Mesendoderm (in vitro differentiated cells): ENCODE measurements at regions not wholly inside any gene's neighbourhood (a gene's known extent, or its start where the extent isn't known, plus 50 kb on each side); places are given as distances from the start of the nearest gene placed in this dataset.

Experiments
- DNase-seq: peaks from one replicate; pipeline ENCODE4 v3.0.0; 2013
- H2AK5ac ChIP-seq: 2 replicates; pipeline ENCODE4 v1.6.1; 2013; ENCODE audit warnings: low read length, inconsistent platforms
- H2BK120ac ChIP-seq: 2 replicates; pipeline ENCODE4 v1.6.1; 2013; ENCODE audit warnings: low read depth, mild to moderate bottlenecking, low read length, moderate library complexity, mixed read lengths
- H2BK15ac ChIP-seq: replicated peaks from 2 replicates; pipeline ENCODE4 v1.6.1; 2013; ENCODE audit warnings: low read depth, mild to moderate bottlenecking, moderate library complexity
- H2BK5ac ChIP-seq: 2 replicates; pipeline ENCODE4 v1.6.1; 2013; ENCODE audit warnings: low read length, inconsistent platforms
- H3K18ac ChIP-seq: 2 replicates; pipeline ENCODE4 v1.6.1; 2013; ENCODE audit warnings: mild to moderate bottlenecking, low read length, mixed read lengths
- H3K23ac ChIP-seq: one replicate; pipeline ENCODE4 v1.6.1; 2013; ENCODE audit warnings: low read length
- H3K27ac ChIP-seq: 2 replicates; pipeline ENCODE4 v1.5.1; 2013; ENCODE audit warnings: low read depth, mild to moderate bottlenecking, inconsistent platforms, low read length, moderate library complexity
- H3K27me3 ChIP-seq: 2 replicates; pipeline ENCODE4 v1.6.1; 2013; ENCODE audit warnings: low read length, control low read depth, mild to moderate bottlenecking, inconsistent platforms; ENCODE audit not compliant: insufficient read depth, poor library complexity
- H3K36me3 ChIP-seq: 2 replicates; pipeline ENCODE4 v1.6.1; 2013; ENCODE audit warnings: low read length, inconsistent platforms; ENCODE audit not compliant: control insufficient read depth, insufficient read depth
- H3K4ac ChIP-seq: one replicate; pipeline ENCODE4 v1.6.1; 2013; ENCODE audit warnings: low read depth, mild to moderate bottlenecking, low read length, moderate library complexity
- H3K4me1 ChIP-seq: 2 replicates; pipeline ENCODE4 v1.6.1; 2013; ENCODE audit warnings: low read depth, low read length, inconsistent platforms; ENCODE audit not compliant: control insufficient read depth
- H3K4me2 ChIP-seq: 2 replicates; pipeline ENCODE4 v1.6.1; 2013; ENCODE audit warnings: low read length
- H3K4me3 ChIP-seq: 2 replicates; pipeline ENCODE4 v1.5.1; 2013; ENCODE audit warnings: mild to moderate bottlenecking, low read length
- H3K56ac ChIP-seq: one replicate; pipeline ENCODE4 v1.6.1; 2013; ENCODE audit warnings: low read length
- H3K79me1 ChIP-seq: 2 replicates; pipeline ENCODE4 v1.6.1; 2013; ENCODE audit warnings: low read length, inconsistent platforms
- H3K79me2 ChIP-seq: 2 replicates; pipeline ENCODE4 v1.6.1; 2013; ENCODE audit warnings: mild to moderate bottlenecking, low read length; ENCODE audit not compliant: control insufficient read depth, insufficient read depth
- H3K9ac ChIP-seq: 2 replicates; pipeline ENCODE4 v1.6.1; 2013; ENCODE audit warnings: low read length, inconsistent platforms
- H4K5ac ChIP-seq: one replicate; pipeline ENCODE4 v1.6.1; 2013; ENCODE audit warnings: low read length
- H4K8ac ChIP-seq: one replicate; pipeline ENCODE4 v1.6.1; 2013; ENCODE audit warnings: low read depth, mild to moderate bottlenecking, control low read depth, low read length, moderate library complexity
- WGBS: extraction: QIAGEN DNeasy Blood & Tissue Kit; methylation state at CpG from one replicate; pipeline ENCODE4 v1.1.7; 2013; ENCODE audit warnings: low lambda C conversion rate, missing lambda C conversion rate; ENCODE audit not compliant: insufficient coverage; ENCODE audit errors: extremely low coverage; 5-methylcytosine and 5-hydroxymethylcytosine counted together

GRCh38 chr1:98017184-98017583 lies 96.3 kb upstream of the DPYD start:
- H4K5ac ChIP-seq: no peak overlapping the region
- no peak overlapping the region for H3K4me3 ChIP-seq
- H3K36me3 ChIP-seq: no peaks in the 10 kb centered on the region
- H3K56ac ChIP-seq: no peak overlapping the region
- no peaks in the 10 kb centered on the region for H3K4me1 ChIP-seq
- H3K4me2 ChIP-seq: no peak overlapping the region
- no peaks in the 10 kb centered on the region for H3K79me1 ChIP-seq
- H3K27ac ChIP-seq: no peak overlapping the region
- no peaks in the 10 kb centered on the region for H3K79me2 ChIP-seq
- DNase-seq: no peak
- no peak overlapping the region for H2BK15ac ChIP-seq
- no peak overlapping the region for H2BK120ac ChIP-seq
- no peak overlapping the region for H3K9ac ChIP-seq
- no peak overlapping the region for H4K8ac ChIP-seq
- no peak overlapping the region for H2BK5ac ChIP-seq
- H2AK5ac ChIP-seq: no peak overlapping the region
- H3K4ac ChIP-seq: no peak overlapping the region
- no peak overlapping the region for H3K18ac ChIP-seq
- no peaks in the 10 kb centered on the region for H3K27me3 ChIP-seq
- no peak overlapping the region for H3K23ac ChIP-seq

GRCh38 chr1:98008373-98008772 lies 87.5 kb upstream of the DPYD start:
- no peak for DNase-seq
- no peaks in the 10 kb centered on the region for H3K79me1 ChIP-seq
- no peak overlapping the region for H2BK15ac ChIP-seq
- H3K27ac ChIP-seq: no peak overlapping the region
- H3K9ac ChIP-seq: no peak overlapping the region
- H3K36me3 ChIP-seq: no peaks in the 10 kb centered on the region
- no peak overlapping the region for H3K4ac ChIP-seq
- no peak overlapping the region for H3K18ac ChIP-seq
- no peak overlapping the region for H3K4me3 ChIP-seq
- H3K4me1 ChIP-seq: no peaks in the 10 kb centered on the region
- H3K27me3 ChIP-seq: no peaks in the 10 kb centered on the region
- no peak overlapping the region for H4K5ac ChIP-seq
- no peak overlapping the region for H3K4me2 ChIP-seq
- H3K56ac ChIP-seq: no peak overlapping the region
- H2AK5ac ChIP-seq: no peak overlapping the region
- H2BK5ac ChIP-seq: no peak overlapping the region
- no peak overlapping the region for H2BK120ac ChIP-seq
- no peaks in the 10 kb centered on the region for H3K79me2 ChIP-seq
- no peak overlapping the region for H3K23ac ChIP-seq
- H4K8ac ChIP-seq: no peak overlapping the region
- no CpG with 5 or more reads among the region's 1 CpG for WGBS

GRCh38 chr1:98005326-98006010 lies 84.6 kb upstream of the DPYD start:
- Histone ChIP-seq H4K5ac (no peak overlapping the region), H2BK120ac (no peak overlapping the region), H3K4me3 (no peak overlapping the region), H3K56ac (no peak overlapping the region), H2BK5ac (no peak overlapping the region), H3K9ac (no peak overlapping the region), H3K18ac (no peak overlapping the region), H3K79me1 (no peaks in the 10 kb centered on the region), H3K4me1 (no peaks in the 10 kb centered on the region), H3K36me3 (no peaks in the 10 kb centered on the region), H3K4ac (no peak overlapping the region), H2AK5ac (no peak overlapping the region), H3K79me2 (no peaks in the 10 kb centered on the region), H3K23ac (no peak overlapping the region), H2BK15ac (no peak overlapping the region), H4K8ac (no peak overlapping the region), H3K27me3 (no peaks in the 10 kb centered on the region), H3K27ac (no peak overlapping the region), H3K4me2 (no peak overlapping the region)
- no peak for DNase-seq

GRCh38 chr1:98003442-98003841 lies 82.6 kb upstream of the DPYD start:
- Histone ChIP-seq H4K5ac (no peak overlapping the region), H3K36me3 (no peaks in the 10 kb centered on the region), H2BK120ac (no peak overlapping the region), H3K56ac (no peak overlapping the region), H3K79me2 (no peaks in the 10 kb centered on the region), H3K9ac (no peak overlapping the region), H3K27me3 (no peaks in the 10 kb centered on the region), H3K23ac (no peak overlapping the region), H2AK5ac (no peak overlapping the region), H3K79me1 (no peaks in the 10 kb centered on the region), H2BK15ac (no peak overlapping the region), H3K4me1 (no peaks in the 10 kb centered on the region), H3K4ac (no peak overlapping the region), H3K4me2 (no peak overlapping the region), H3K27ac (no peak overlapping the region), H3K4me3 (no peak overlapping the region), H4K8ac (no peak overlapping the region), H3K18ac (no peak overlapping the region), H2BK5ac (no peak overlapping the region)
- DNase-seq: no peak
- no CpG with 5 or more reads among the region's 1 CpG for WGBS

- no peak overlapping the region for H2BK5ac ChIP-seq
- H2BK120ac ChIP-seq: no peak overlapping the region
- H3K4ac ChIP-seq: no peak overlapping the region
- no peak overlapping the region for H3K56ac ChIP-seq
- no peak overlapping the region for H4K8ac ChIP-seq
- no CpG with 5 or more reads among the region's 2 CpGs for WGBS
- H3K23ac ChIP-seq: no peak overlapping the region
- no peak overlapping the region for H2BK15ac ChIP-seq
- no peak overlapping the region for H4K5ac ChIP-seq
- no peaks in the 10 kb centered on the region for H3K36me3 ChIP-seq
- no peak for DNase-seq
- H3K18ac ChIP-seq: no peak overlapping the region
- no peaks in the 10 kb centered on the region for H3K79me2 ChIP-seq
- no peaks in the 10 kb centered on the region for H3K4me1 ChIP-seq
- H2AK5ac ChIP-seq: no peak overlapping the region
- H3K4me3 ChIP-seq: no peak overlapping the region
- H3K79me1 ChIP-seq: no peaks in the 10 kb centered on the region
- H3K4me2 ChIP-seq: no peak overlapping the region
- no peak overlapping the region for H3K9ac ChIP-seq
- H3K27me3 ChIP-seq: no peaks in the 10 kb centered on the region
- no peak overlapping the region for H3K27ac ChIP-seq
Observed at GRCh38 chr1:98002288-98002687, 81.5 kb upstream of the DPYD start.

- Histone ChIP-seq H2BK120ac (no peak overlapping the region), H4K8ac (no peak overlapping the region), H3K4me1 (no peaks in the 10 kb centered on the region), H4K5ac (no peak overlapping the region), H3K9ac (no peak overlapping the region), H3K23ac (no peak overlapping the region), H3K36me3 (no peaks in the 10 kb centered on the region), H2BK5ac (no peak overlapping the region), H3K56ac (no peak overlapping the region), H3K27ac (no peak overlapping the region), H3K4me2 (no peak overlapping the region), H3K18ac (no peak overlapping the region), H2AK5ac (no peak overlapping the region), H3K27me3 (no peaks in the 10 kb centered on the region), H3K79me1 (no peaks in the 10 kb centered on the region), H2BK15ac (no peak overlapping the region), H3K4ac (no peak overlapping the region), H3K4me3 (no peak overlapping the region), H3K79me2 (no peaks in the 10 kb centered on the region)
- no peak for DNase-seq
- WGBS: no CpG with 5 or more reads among the region's 1 CpG
Observed at GRCh38 chr1:98001764-98002163, 80.9 kb upstream of the DPYD start.
